Activated B cell treated with CpG ODN at 0.5 μM for 24 hours (primary cell): ENCODE measurements at regions not wholly inside any gene's neighbourhood (a gene's known extent, or its start where the extent isn't known, plus 50 kb on each side); places are given as distances from the start of the nearest gene placed in this dataset.

Source experiments
- ATAC-seq: fragments of 200-7000 bp; cut with Tn5 transposase; one replicate; pipeline ENCODE4 v1.10.0; 2021; ENCODE audit warnings: low read depth, mild to moderate bottlenecking, moderate library complexity
- CTCF ChIA-PET: fragments of 350-600 bp; sonication (Branson Sonifier 250); formaldehyde crosslinking; loops from one replicate; lab custom pipeline; 2021; ENCODE audit warnings: antibody characterized with exemption; lab: Charles Lee
- POLR2A ChIA-PET: fragments of 350-600 bp; sonication (Branson Sonifier 250); formaldehyde crosslinking; loops from one replicate; lab custom pipeline; 2021; ENCODE audit warnings: antibody characterized with exemption; lab: Charles Lee
- DNase-seq: peaks from one replicate; pipeline ENCODE4 v3.0.0; 2022
- H3K27ac Mint-ChIP-seq: one replicate; pipeline ENCODE4 v1.8.0; 2020; ENCODE audit warnings: mixed read lengths
- H3K27me3 Mint-ChIP-seq: one replicate; pipeline ENCODE4 v1.8.0; 2021; ENCODE audit warnings: mixed read lengths
- H3K36me3 Mint-ChIP-seq: one replicate; pipeline ENCODE4 v1.8.0; 2021; ENCODE audit warnings: low read depth, mixed read lengths
- H3K4me1 Mint-ChIP-seq: one replicate; pipeline ENCODE4 v1.8.0; 2021; ENCODE audit warnings: mixed read lengths
- H3K4me3 Mint-ChIP-seq: one replicate; pipeline ENCODE4 v1.8.0; 2020; ENCODE audit warnings: mild to moderate bottlenecking, mixed read lengths
- H3K9me3 Mint-ChIP-seq: one replicate; pipeline ENCODE4 v1.8.0; 2020; ENCODE audit warnings: mixed read lengths
- intact Hi-C: fragments of 100-400 bp; cut with micrococcal nuclease; formaldehyde crosslinking; loops from one replicate; pipeline ENCODE4 v1.15.1; 2024
- TF ChIP-seq, protein P1 (sequence below): fragments of 200-600 bp; IDR thresholded peaks from one replicate; pipeline ENCODE4 v1.8.0; 2022; ENCODE audit warnings: antibody characterized with exemption, mild to moderate bottlenecking

DNA sequence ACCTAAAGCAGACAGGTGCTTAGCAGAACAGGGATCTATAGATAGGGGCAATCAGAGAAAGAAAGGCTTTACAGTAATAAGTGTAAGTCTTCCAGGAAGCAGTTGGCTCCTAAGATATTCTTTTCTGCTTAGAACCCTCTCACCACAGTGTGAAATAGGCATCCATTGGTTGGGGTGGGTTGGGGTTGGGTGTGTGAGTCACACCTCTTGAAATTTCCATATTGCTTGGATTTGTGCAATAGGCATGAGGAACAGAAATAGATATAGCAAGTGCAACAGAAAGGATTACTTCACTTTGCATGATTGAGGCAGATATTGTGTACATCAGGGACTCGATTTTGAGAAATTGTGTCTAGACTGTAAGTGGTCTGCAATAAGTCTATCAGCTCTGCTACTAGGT is 200.1 kb upstream of the GAP43 start:
- H3K4me1 Mint-ChIP-seq: peaks cover 11% of the 10 kb centered on the region
- intact Hi-C loops: no loop called here
- H3K36me3 Mint-ChIP-seq: no peaks in the 10 kb centered on the region
- no peaks in the 10 kb centered on the region for H3K27me3 Mint-ChIP-seq
- no peak overlapping the region for H3K4me3 Mint-ChIP-seq
- POLR2A ChIA-PET: no interaction called here
- CTCF ChIA-PET: no interaction called here
- TF ChIP-seq, protein P1, sequence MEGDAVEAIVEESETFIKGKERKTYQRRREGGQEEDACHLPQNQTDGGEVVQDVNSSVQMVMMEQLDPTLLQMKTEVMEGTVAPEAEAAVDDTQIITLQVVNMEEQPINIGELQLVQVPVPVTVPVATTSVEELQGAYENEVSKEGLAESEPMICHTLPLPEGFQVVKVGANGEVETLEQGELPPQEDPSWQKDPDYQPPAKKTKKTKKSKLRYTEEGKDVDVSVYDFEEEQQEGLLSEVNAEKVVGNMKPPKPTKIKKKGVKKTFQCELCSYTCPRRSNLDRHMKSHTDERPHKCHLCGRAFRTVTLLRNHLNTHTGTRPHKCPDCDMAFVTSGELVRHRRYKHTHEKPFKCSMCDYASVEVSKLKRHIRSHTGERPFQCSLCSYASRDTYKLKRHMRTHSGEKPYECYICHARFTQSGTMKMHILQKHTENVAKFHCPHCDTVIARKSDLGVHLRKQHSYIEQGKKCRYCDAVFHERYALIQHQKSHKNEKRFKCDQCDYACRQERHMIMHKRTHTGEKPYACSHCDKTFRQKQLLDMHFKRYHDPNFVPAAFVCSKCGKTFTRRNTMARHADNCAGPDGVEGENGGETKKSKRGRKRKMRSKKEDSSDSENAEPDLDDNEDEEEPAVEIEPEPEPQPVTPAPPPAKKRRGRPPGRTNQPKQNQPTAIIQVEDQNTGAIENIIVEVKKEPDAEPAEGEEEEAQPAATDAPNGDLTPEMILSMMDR: no peak
- no peak for DNase-seq
- no peak overlapping the region for H3K27ac Mint-ChIP-seq
- H3K9me3 Mint-ChIP-seq: no peaks in the 10 kb centered on the region
- no peak for ATAC-seq

DNA sequence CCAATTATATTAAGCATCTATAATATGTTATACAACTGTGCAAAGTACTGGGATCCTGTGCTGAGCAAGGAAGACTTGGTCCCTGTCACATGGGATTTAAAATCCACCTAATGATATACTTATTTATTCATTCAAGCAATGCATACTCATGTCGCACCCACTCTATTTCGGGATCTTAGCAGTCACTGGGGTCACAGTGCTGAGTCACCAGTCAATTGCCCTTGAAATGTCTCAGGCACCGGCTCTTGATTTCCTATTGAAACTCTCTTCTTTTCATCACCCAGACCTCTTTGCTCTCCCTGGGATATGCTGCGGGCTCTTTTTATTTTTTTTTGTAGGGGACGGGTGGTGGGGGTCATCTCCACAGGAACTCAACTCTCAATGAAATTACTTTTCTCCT is 194.5 kb upstream of the GAP43 start:
- ATAC-seq (no peak), DNase-seq (no peak)
- ChIA-PET CTCF (no interaction called here), POLR2A (no interaction called here)
- Mint-ChIP-seq H3K27ac (no peak overlapping the region), H3K27me3 (no peaks in the 10 kb centered on the region), H3K4me1 (no peaks in the 10 kb centered on the region), H3K9me3 (no peaks in the 10 kb centered on the region), H3K4me3 (no peak overlapping the region), H3K36me3 (no peaks in the 10 kb centered on the region)
- TF ChIP-seq, protein P1: no peak
- intact Hi-C loops: no loop called here

DNA sequence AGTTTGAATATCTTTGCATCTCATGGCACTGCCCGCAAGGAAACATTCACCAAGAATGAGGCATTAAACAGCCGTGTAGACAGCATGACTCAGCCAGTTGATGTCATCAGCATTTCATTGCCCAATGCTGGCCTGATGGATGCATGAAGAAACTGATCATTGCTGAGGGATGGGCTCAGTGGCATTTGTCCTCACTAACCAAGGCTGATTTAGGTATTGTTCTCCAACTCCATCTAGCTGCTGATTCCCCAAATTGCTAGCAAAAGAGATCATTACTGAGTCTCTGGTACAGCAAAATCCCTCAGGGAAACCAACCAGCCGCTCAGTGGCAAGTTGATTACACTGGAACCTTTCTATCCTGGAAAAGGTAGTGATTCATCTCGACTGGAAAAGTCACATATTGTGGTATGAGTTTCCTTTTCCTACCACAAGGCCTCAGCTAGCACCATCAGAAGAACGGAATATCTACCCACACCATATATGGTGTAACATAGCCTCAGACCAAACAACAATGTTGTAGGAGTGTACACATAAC is 186.5 kb upstream of the GAP43 start:
- Mint-ChIP-seq H3K27ac (no peak overlapping the region), H3K36me3 (no peaks in the 10 kb centered on the region), H3K4me3 (no peak overlapping the region), H3K27me3 (no peaks in the 10 kb centered on the region), H3K9me3 (no peaks in the 10 kb centered on the region), H3K4me1 (no peaks in the 10 kb centered on the region)
- ChIA-PET CTCF (no interaction called here), POLR2A (no interaction called here)
- intact Hi-C loops: no loop called here
- DNase-seq: no peak
- TF ChIP-seq, protein P1: no peak
- no peak for ATAC-seq

DNA sequence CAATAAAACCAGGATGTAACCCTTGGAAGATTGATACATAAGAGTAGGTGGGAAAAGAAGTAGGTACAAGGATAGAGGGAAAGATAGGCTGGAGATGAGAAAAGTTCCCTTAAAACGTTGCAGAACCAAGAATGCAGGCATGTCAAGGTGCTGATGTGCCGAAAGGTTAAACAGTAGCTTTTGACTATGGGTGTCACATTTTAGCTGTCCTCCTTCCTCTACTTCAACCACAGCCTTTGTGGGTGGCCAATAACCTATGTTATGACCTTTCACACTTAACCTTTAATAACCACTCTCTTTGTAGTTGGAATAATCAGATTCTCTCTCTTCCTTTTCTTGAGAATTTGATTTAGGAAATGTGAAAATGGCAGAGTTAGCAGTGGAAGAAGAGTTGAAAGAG is 184.5 kb upstream of the GAP43 start:
- no peaks in the 10 kb centered on the region for H3K9me3 Mint-ChIP-seq
- intact Hi-C loops: no loop called here
- no peak for DNase-seq
- H3K4me3 Mint-ChIP-seq: no peak overlapping the region
- no peak overlapping the region for H3K27ac Mint-ChIP-seq
- H3K27me3 Mint-ChIP-seq: no peaks in the 10 kb centered on the region
- H3K36me3 Mint-ChIP-seq: no peaks in the 10 kb centered on the region
- no peak for ATAC-seq
- no peaks in the 10 kb centered on the region for H3K4me1 Mint-ChIP-seq
- TF ChIP-seq, protein P1: no peak
- ChIA-PET CTCF (no interaction called here), POLR2A (no interaction called here)

DNA sequence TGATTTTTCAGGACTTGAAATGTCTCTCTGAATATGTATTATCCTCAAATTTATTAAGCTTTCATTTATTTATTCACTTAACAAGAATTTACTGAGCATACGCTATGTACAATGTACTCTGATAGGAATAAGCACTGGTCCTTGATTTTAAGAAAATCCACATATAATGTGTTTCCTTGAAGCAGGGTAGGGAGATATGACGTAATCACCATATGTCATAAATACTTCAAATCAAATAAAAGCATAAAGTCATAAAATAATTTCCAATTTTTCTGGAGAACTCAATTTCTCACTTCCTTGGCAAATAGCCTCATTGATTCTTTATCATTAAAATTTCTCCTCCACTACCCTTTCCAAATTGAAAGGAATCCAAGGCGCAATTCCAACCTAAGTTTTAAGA is 177.8 kb upstream of the GAP43 start:
- Mint-ChIP-seq H3K9me3 (peaks cover 2% of the 10 kb centered on the region), H3K4me1 (no peaks in the 10 kb centered on the region), H3K4me3 (no peak overlapping the region), H3K27ac (no peak overlapping the region), H3K36me3 (no peaks in the 10 kb centered on the region), H3K27me3 (no peaks in the 10 kb centered on the region)
- intact Hi-C loops: no loop called here
- TF ChIP-seq, protein P1: no peak
- no peak for DNase-seq
- POLR2A ChIA-PET: no interaction called here
- CTCF ChIA-PET: no interaction called here
- ATAC-seq: no peak
